DND-41 (cell line): ENCODE measurements at regions not wholly inside any gene's neighbourhood (a gene's known extent, or its start where the extent isn't known, plus 50 kb on each side); places are given as distances from the start of the nearest gene placed in this dataset.

Source experiments
- CTCF ChIP-seq: IDR thresholded peaks from 2 replicates; pipeline ENCODE4 v1.5.1; 2012; ENCODE audit warnings: borderline replicate concordance, low read length, moderate library complexity, mild to moderate bottlenecking; ENCODE audit not compliant: poor library complexity, severe bottlenecking; ENCODE audit errors: extremely low read depth
- EZH2 ChIP-seq: IDR thresholded peaks from 3 replicates; pipeline ENCODE4 v1.6.1; 2012; ENCODE audit warnings: borderline replicate concordance, low read depth, mild to moderate bottlenecking, moderate library complexity, low read length, inconsistent platforms; ENCODE audit not compliant: severe bottlenecking

GRCh38 chr16:76797457-76797856, 393.5 kb upstream of the MON1B start:
- TF ChIP-seq CTCF (no peak), EZH2 (no peak)
